ENCODE measurements at regions not wholly inside any gene's neighbourhood (a gene's known extent, or its start where the extent isn't known, plus 50 kb on each side); places are given as distances from the start of the nearest gene placed in this dataset.

DNA sequence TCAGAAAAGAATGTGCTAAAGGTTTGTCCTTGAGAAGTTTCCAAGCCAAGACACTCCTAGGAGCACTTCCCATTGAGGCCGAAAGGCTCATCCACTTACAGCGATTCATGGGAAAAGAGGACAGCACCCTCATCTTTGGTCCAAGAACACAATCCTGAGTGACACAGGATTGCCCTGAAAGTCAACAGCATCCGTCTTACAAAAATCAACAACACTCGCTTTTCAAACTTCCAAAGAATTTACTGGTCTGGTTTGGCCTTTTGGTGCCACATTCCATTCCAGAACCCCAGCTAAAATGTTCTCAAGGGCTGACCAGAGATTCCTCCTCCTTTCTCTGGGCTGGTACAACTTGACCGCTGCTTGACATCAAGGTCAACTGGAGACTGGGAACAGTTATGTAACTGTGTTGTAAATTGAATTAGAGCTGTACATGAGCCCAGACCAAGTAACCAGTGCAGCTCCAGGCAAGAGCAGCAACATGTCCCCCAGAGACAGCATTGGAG, 415.8 kb upstream of the PIK3R1 start:
- TF ChIP-seq POLR2A (IDR thresholded peaks at IDR 0.05; ENCODE audit: low read depth, low read length) (no peak), TAF1 (IDR thresholded peaks at IDR 0.05; ENCODE audit: borderline replicate concordance, low read depth, low read length) (no peak), POLR2AphosphoS5 (IDR thresholded peaks at IDR 0.05; ENCODE audit: low read depth, low read length) (no peak)
